ENCODE measurements at regions not wholly inside any gene's neighbourhood (a gene's known extent, or its start where the extent isn't known, plus 50 kb on each side); places are given as distances from the start of the nearest gene placed in this dataset.

- peaks cover 2% of the 10 kb centered on the region for H3K27me3 Mint-ChIP-seq (ENCODE audit: unreplicated experiment)
- no peaks in the 10 kb centered on the region for H3K4me1 Mint-ChIP-seq (ENCODE audit: unreplicated experiment)
- no peaks in the 10 kb centered on the region for H3K36me3 Mint-ChIP-seq (ENCODE audit: low read depth, unreplicated experiment)
- H3K27ac Mint-ChIP-seq (ENCODE audit: unreplicated experiment) = no peak overlapping the region
- H3K4me3 Mint-ChIP-seq (ENCODE audit: unreplicated experiment) = no peak overlapping the region
- TF ChIP-seq CTCF (IDR thresholded peaks at IDR 0.05; ENCODE audit: unreplicated experiment) = no peak
- DNase-seq (ENCODE audit: low spot score) = no peak
- H3K9me3 Mint-ChIP-seq (ENCODE audit: unreplicated experiment) = no peaks in the 10 kb centered on the region
These were observed 832.6 kb downstream of the QKI start for GRCh38 chr6:164247106-164247505.

GRCh38 chr6:164246082-164246481, 831.6 kb downstream of the QKI start:
- Mint-ChIP-seq H3K4me3 (ENCODE audit: unreplicated experiment) (no peak overlapping the region), H3K27ac (ENCODE audit: unreplicated experiment) (no peak overlapping the region), H3K36me3 (ENCODE audit: low read depth, unreplicated experiment) (no peaks in the 10 kb centered on the region), H3K4me1 (ENCODE audit: unreplicated experiment) (no peaks in the 10 kb centered on the region), H3K27me3 (ENCODE audit: unreplicated experiment) (peaks cover 2% of the 10 kb centered on the region), H3K9me3 (ENCODE audit: unreplicated experiment) (no peaks in the 10 kb centered on the region)
- DNase-seq (ENCODE audit: low spot score) = no peak
- no peak for TF ChIP-seq CTCF (IDR thresholded peaks at IDR 0.05; ENCODE audit: unreplicated experiment)

GRCh38 chr6:164243949-164244348, 829.4 kb downstream of the QKI start:
- H3K4me1 Mint-ChIP-seq (ENCODE audit: unreplicated experiment) = no peaks in the 10 kb centered on the region
- H3K27ac Mint-ChIP-seq (ENCODE audit: unreplicated experiment) = no peak overlapping the region

GRCh38 chr6:164243012-164243610, 828.6 kb downstream of the QKI start:
- DNase-seq (ENCODE audit: low spot score) = no peak
- peaks cover 2% of the 10 kb centered on the region for H3K27me3 Mint-ChIP-seq (ENCODE audit: unreplicated experiment)
- no peak overlapping the region for H3K4me3 Mint-ChIP-seq (ENCODE audit: unreplicated experiment)
- H3K9me3 Mint-ChIP-seq (ENCODE audit: unreplicated experiment) = no peaks in the 10 kb centered on the region
- H3K27ac Mint-ChIP-seq (ENCODE audit: unreplicated experiment) = no peak overlapping the region
- H3K36me3 Mint-ChIP-seq (ENCODE audit: low read depth, unreplicated experiment) = no peaks in the 10 kb centered on the region
- H3K4me1 Mint-ChIP-seq (ENCODE audit: unreplicated experiment) = no peaks in the 10 kb centered on the region
- TF ChIP-seq CTCF (IDR thresholded peaks at IDR 0.05; ENCODE audit: unreplicated experiment) = no peak

More at GRCh38 chr6:164243949-164244348, 829.4 kb downstream of the QKI start:
- Mint-ChIP-seq H3K4me3 (ENCODE audit: unreplicated experiment) (no peak overlapping the region), H3K36me3 (ENCODE audit: low read depth, unreplicated experiment) (no peaks in the 10 kb centered on the region), H3K9me3 (ENCODE audit: unreplicated experiment) (no peaks in the 10 kb centered on the region), H3K27me3 (ENCODE audit: unreplicated experiment) (peaks cover 2% of the 10 kb centered on the region)
- DNase-seq (ENCODE audit: low spot score) = no peak
- TF ChIP-seq CTCF (IDR thresholded peaks at IDR 0.05; ENCODE audit: unreplicated experiment) = no peak

GRCh38 chr6:164230804-164231203, 816.3 kb downstream of the QKI start:
- no peak overlapping the region for H3K4me3 Mint-ChIP-seq (ENCODE audit: unreplicated experiment)
- H3K4me1 Mint-ChIP-seq (ENCODE audit: unreplicated experiment) = no peaks in the 10 kb centered on the region
- no peak for DNase-seq (ENCODE audit: low spot score)
- H3K27ac Mint-ChIP-seq (ENCODE audit: unreplicated experiment) = no peak overlapping the region
- H3K36me3 Mint-ChIP-seq (ENCODE audit: low read depth, unreplicated experiment) = no peaks in the 10 kb centered on the region
- TF ChIP-seq CTCF (IDR thresholded peaks at IDR 0.05; ENCODE audit: unreplicated experiment) = no peak
- peaks cover 3% of the 10 kb centered on the region for H3K9me3 Mint-ChIP-seq (ENCODE audit: unreplicated experiment)
- H3K27me3 Mint-ChIP-seq (ENCODE audit: unreplicated experiment) = no peaks in the 10 kb centered on the region
